ENCODE measurements at regions not wholly inside any gene's neighbourhood (a gene's known extent, or its start where the extent isn't known, plus 50 kb on each side); places are given as distances from the start of the nearest gene placed in this dataset.

GRCh38 chr10:90435296-90435695, 422.5 kb downstream of the HTR7 start:
- ATAC-seq (ENCODE audit: poor library complexity) (no peak), DNase-seq (no peak)
- POLR2A ChIA-PET: no interaction called here
- CTCF ChIA-PET: no interaction called here
- H3K4me3 Mint-ChIP-seq: no peak overlapping the region
- H3K36me3 Mint-ChIP-seq (ENCODE audit: low read depth): no peaks in the 10 kb centered on the region
- no peaks in the 10 kb centered on the region for H3K4me1 Mint-ChIP-seq (ENCODE audit: low read depth)
- no peaks in the 10 kb centered on the region for H3K4me1 ChIP-seq (ENCODE audit: insufficient read depth, low read length)
- H3K36me3 ChIP-seq (ENCODE audit: insufficient read depth, low read length): no peaks in the 10 kb centered on the region
- no peaks in the 10 kb centered on the region for H3K27me3 ChIP-seq (ENCODE audit: control insufficient read depth in 1 of 2, insufficient read depth in 2 of 2, low read length in 2 of 2)
- intact Hi-C loops (cut with DNase I, micrococcal nuclease): no loop called here
- no peak overlapping the region for H3K27ac ChIP-seq (ENCODE audit: low read depth in 1 of 2, low read length in 2 of 2)
- no peak overlapping the region for H3K27ac Mint-ChIP-seq
- peaks cover 5% of the 10 kb centered on the region for H3K9me3 Mint-ChIP-seq
- H3K27me3 Mint-ChIP-seq: no peaks in the 10 kb centered on the region
- peaks cover 0 to 6% of the 10 kb centered on the region in 2 experiments for H3K9me3 ChIP-seq (ENCODE audit: control insufficient read depth in 1 of 2, insufficient read depth in 1 of 2, low read length in 2 of 2)
- TF ChIP-seq CTCF (IDR thresholded peaks at IDR 0.05): no peak
- no peak overlapping the region for H3K4me3 ChIP-seq (ENCODE audit: low read length)

GRCh38 chr10:90437452-90437851, 420.4 kb downstream of the HTR7 start:
- H3K36me3 ChIP-seq (ENCODE audit: insufficient read depth, low read length): no peaks in the 10 kb centered on the region
- no peak overlapping the region for H3K4me3 ChIP-seq (ENCODE audit: low read length)
- ChIA-PET POLR2A (no interaction called here), CTCF (no interaction called here)
- no peaks in the 10 kb centered on the region for H3K36me3 Mint-ChIP-seq (ENCODE audit: low read depth)
- H3K27me3 Mint-ChIP-seq: no peaks in the 10 kb centered on the region
- no peak overlapping the region for H3K27ac ChIP-seq (ENCODE audit: low read depth in 1 of 2, low read length in 2 of 2)
- H3K4me1 Mint-ChIP-seq (ENCODE audit: low read depth): no peaks in the 10 kb centered on the region
- no peak for TF ChIP-seq CTCF (IDR thresholded peaks at IDR 0.05)
- DNase-seq (no peak), ATAC-seq (ENCODE audit: poor library complexity) (no peak)
- peaks cover 9 to 15% of the 10 kb centered on the region in 2 experiments for H3K9me3 ChIP-seq (ENCODE audit: control insufficient read depth in 1 of 2, insufficient read depth in 1 of 2, low read length in 2 of 2)
- intact Hi-C loops (cut with DNase I, micrococcal nuclease): no loop called here
- H3K27me3 ChIP-seq (ENCODE audit: control insufficient read depth in 1 of 2, insufficient read depth in 2 of 2, low read length in 2 of 2): no peaks in the 10 kb centered on the region
- peaks cover 10% of the 10 kb centered on the region for H3K9me3 Mint-ChIP-seq
- no peak overlapping the region for H3K4me3 Mint-ChIP-seq
- H3K4me1 ChIP-seq (ENCODE audit: insufficient read depth, low read length): no peaks in the 10 kb centered on the region
- no peak overlapping the region for H3K27ac Mint-ChIP-seq

GRCh38 chr10:90440870-90441269, 417.0 kb downstream of the HTR7 start:
- Mint-ChIP-seq H3K4me1 (ENCODE audit: low read depth) (no peaks in the 10 kb centered on the region), H3K9me3 (peaks cover 19% of the 10 kb centered on the region), H3K27me3 (no peaks in the 10 kb centered on the region), H3K36me3 (ENCODE audit: low read depth) (no peaks in the 10 kb centered on the region), H3K4me3 (no peak overlapping the region), H3K27ac (no peak overlapping the region)
- Histone ChIP-seq H3K4me3 (ENCODE audit: low read length) (no peak overlapping the region), H3K27me3 (ENCODE audit: control insufficient read depth in 1 of 2, insufficient read depth in 2 of 2, low read length in 2 of 2) (no peaks in the 10 kb centered on the region), H3K4me1 (ENCODE audit: insufficient read depth, low read length) (no peaks in the 10 kb centered on the region), H3K36me3 (ENCODE audit: insufficient read depth, low read length) (no peaks in the 10 kb centered on the region), H3K27ac (ENCODE audit: low read depth in 1 of 2, low read length in 2 of 2) (no peak overlapping the region), H3K9me3 (ENCODE audit: control insufficient read depth in 1 of 2, insufficient read depth in 1 of 2, low read length in 2 of 2) (peaks cover 9 to 15% of the 10 kb centered on the region in 2 experiments)
- ATAC-seq (ENCODE audit: poor library complexity): no peak
- ChIA-PET CTCF (no interaction called here), POLR2A (no interaction called here)
- no peak for DNase-seq
- intact Hi-C loops (cut with DNase I, micrococcal nuclease): no loop called here
- no peak for TF ChIP-seq CTCF (IDR thresholded peaks at IDR 0.05)

Measured in CD4-positive, alpha-beta T cell (primary cell).